ENCODE measurements at regions not wholly inside any gene's neighbourhood (a gene's known extent, or its start where the extent isn't known, plus 50 kb on each side); places are given as distances from the start of the nearest gene placed in this dataset.

DNA sequence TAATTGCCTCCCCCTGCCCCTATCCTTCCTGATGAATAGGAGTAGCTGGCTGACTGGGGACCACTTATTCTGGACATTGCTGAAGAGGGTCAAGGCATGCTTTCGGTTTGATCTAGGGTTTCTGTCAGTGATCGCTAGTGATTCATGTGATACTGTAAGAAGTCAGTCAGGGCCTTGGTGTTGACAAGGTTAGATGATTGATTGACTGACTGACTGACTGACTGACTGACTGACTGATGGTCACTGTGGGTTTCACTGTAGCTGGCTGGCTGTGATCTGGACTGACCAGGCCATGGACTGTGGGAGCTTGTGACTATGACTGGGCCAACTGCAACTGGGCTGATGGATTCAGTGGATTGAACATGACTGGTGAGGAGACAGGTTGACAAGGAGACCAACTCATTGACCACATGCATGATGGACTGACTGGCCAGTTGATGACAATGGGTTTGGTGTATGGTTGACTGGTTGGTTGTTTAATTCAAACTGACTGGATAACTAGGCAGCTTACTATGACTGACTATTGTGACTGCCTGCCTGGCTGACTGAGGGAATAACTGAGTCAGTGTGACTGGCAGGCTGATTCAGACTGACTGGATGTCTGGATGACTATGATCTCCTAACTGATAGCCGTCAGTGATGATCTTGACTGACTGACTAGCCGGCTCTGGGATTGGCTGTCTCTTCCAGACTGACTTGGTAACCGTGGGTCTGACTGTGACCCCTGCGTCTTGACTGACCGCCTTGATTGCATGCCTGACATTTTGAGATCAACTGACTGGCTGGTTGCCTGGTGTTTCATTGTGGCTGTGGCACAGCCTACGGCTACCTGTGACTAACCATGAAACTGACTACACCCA is 509.9 kb downstream of the SHQ1 start (continued):
- no peak for TF ChIP-seq FOS (IDR thresholded peaks at IDR 0.05; ENCODE audit: low read depth, low read length)
- no peak for TF ChIP-seq RFX5 (IDR thresholded peaks at IDR 0.05; ENCODE audit: low read depth, low read length)
- no peak for TF ChIP-seq SMC3 (IDR thresholded peaks at IDR 0.05; ENCODE audit: low read depth, low read length)

DNA sequence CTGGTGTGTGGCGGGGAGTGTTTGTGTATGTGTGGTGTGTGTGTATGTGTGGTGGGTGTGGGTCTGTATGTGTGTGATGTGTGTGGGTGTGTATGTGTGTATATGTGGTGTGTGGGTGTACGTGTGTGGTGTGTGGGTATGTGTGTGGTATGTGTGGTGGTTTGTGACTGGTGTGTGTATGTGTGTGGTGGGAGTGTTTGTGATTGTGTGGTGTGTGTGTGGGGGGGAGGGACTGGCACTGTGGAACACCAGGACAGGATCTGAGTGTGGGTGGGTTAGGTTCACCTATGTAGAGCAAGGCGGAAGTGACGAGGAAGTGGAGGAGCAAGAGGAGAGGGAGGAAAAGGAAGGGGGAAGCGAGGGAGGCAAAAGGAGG is 510.8 kb downstream of the SHQ1 start:
- peak overlapping the region; percentile 38 for H3K14ac ChIP-seq (replicated peaks; ENCODE audit: low read depth, low read length)
- no peaks in the 10 kb centered on the region for H3K36me3 ChIP-seq (ENCODE audit: control insufficient read depth, insufficient read depth, low read length)
- H3K23ac ChIP-seq (ENCODE audit: low read depth, low read length), result no peak overlapping the region
- H3K56ac ChIP-seq (ENCODE audit: extremely low read depth, insufficient read depth, low read length), result no peak overlapping the region
- no peak overlapping the region for H2BK15ac ChIP-seq (ENCODE audit: low read depth, low read length)
- H2AK9ac ChIP-seq (replicated peaks; ENCODE audit: low read depth, low read length, poor library complexity), result peak overlapping the region; percentile 19
- dilution Hi-C loops (cut with HindIII; ENCODE audit: low sequenced_read_pairs, unreplicated experiment) (no loop called here), in situ Hi-C loops (cut with MboI; ENCODE audit: low sequenced_read_pairs) (no loop called here), intact Hi-C loops (cut with micrococcal nuclease) (loop anchor here (5.0 kb wide), 1 partner anchor 65 kb away; no protein-coding TSS in a partner anchor)
- peak overlapping the region; percentile 78 for H2BK5ac ChIP-seq (ENCODE audit: low read depth, low read length, poor library complexity, severe bottlenecking)
- H3K9ac ChIP-seq (ENCODE audit: low read depth, low read length), result no peak overlapping the region
- H3K27ac ChIP-seq (ENCODE audit: insufficient read depth, low read length), result no peak overlapping the region
- ATAC-seq (ENCODE audit: low read depth) (no peak), DNase-seq (no peak)
- H2BK20ac ChIP-seq (ENCODE audit: low read depth, low read length), result 0 out of 2 replicates have a peak overlapping the region, but pooled peaks have one; percentile 18
- peak overlapping the region; percentile 47 for H2AFZ ChIP-seq (replicated peaks; ENCODE audit: low read length, poor library complexity)
- H3K27me3 ChIP-seq (ENCODE audit: control insufficient read depth, insufficient read depth, low read length), result no peaks in the 10 kb centered on the region; the same call in 1 of the 2 replicates
- peak overlapping the region; percentile 73 for H3K4ac ChIP-seq (ENCODE audit: low read depth, low read length)
- peak overlapping the region; percentile 95 for H2AK5ac ChIP-seq (ENCODE audit: low read depth, low read length)
- H4K20me1 ChIP-seq (ENCODE audit: insufficient read depth, low read length), result no peaks in the 10 kb centered on the region
- no peak overlapping the region for H3K18ac ChIP-seq (ENCODE audit: low read depth, low read length)
- H3K79me1 ChIP-seq (ENCODE audit: low read depth in 1 of 2, low read length in 2 of 2), result no peaks in the 10 kb centered on the region
- no peak overlapping the region for H3K4me2 ChIP-seq (ENCODE audit: low read depth, low read length)
- no peak overlapping the region for H3K4me3 ChIP-seq (ENCODE audit: insufficient read depth, low read depth, low read length)
- H4K5ac ChIP-seq (ENCODE audit: low read depth, low read length), result no peak overlapping the region
- ChIA-PET POLR2A (ENCODE audit: unreplicated experiment) (no interaction called here), CTCF (no interaction called here)
- H3K9me1 ChIP-seq (ENCODE audit: insufficient read depth, low read length), result peaks cover 22% of the 10 kb centered on the region
- peaks cover 15% of the 10 kb centered on the region for H3K4me1 ChIP-seq (ENCODE audit: control insufficient read depth, insufficient read depth, low read length)
- H4K8ac ChIP-seq (ENCODE audit: low read depth in 2 of 2, low read length in 2 of 2), result peak overlapping the region in 1 of 2 experiments; percentile 38; a peak in 1 of 4 replicates
- 86% methylated on average over 1 of the region's 5 CpGs; no CpG with 5 or more reads in 1 of the 2 experiments for WGBS, 2 experiments (ENCODE audit: extremely low coverage in 2 of 2, insufficient read length in 1 of 2)
- no peak overlapping the region; the same call in 1 of the 2 replicates for H4K91ac ChIP-seq (ENCODE audit: insufficient read depth, low read depth, low read length)
- no TSS peak for BruUV-seq (replicated peaks)
- H2BK120ac ChIP-seq (ENCODE audit: low read depth, low read length), result no peak overlapping the region; the same call in 1 of the 2 replicates
- H3K9me3 ChIP-seq (ENCODE audit: control insufficient read depth, insufficient read depth, low read length), result no peaks in the 10 kb centered on the region
- TF ChIP-seq, protein P1, sequence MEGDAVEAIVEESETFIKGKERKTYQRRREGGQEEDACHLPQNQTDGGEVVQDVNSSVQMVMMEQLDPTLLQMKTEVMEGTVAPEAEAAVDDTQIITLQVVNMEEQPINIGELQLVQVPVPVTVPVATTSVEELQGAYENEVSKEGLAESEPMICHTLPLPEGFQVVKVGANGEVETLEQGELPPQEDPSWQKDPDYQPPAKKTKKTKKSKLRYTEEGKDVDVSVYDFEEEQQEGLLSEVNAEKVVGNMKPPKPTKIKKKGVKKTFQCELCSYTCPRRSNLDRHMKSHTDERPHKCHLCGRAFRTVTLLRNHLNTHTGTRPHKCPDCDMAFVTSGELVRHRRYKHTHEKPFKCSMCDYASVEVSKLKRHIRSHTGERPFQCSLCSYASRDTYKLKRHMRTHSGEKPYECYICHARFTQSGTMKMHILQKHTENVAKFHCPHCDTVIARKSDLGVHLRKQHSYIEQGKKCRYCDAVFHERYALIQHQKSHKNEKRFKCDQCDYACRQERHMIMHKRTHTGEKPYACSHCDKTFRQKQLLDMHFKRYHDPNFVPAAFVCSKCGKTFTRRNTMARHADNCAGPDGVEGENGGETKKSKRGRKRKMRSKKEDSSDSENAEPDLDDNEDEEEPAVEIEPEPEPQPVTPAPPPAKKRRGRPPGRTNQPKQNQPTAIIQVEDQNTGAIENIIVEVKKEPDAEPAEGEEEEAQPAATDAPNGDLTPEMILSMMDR (conservative IDR thresholded peaks at IDR 0.05; ENCODE audit: low read depth, low read length), result no peak
- TF ChIP-seq CHD1 (IDR thresholded peaks at IDR 0.05; ENCODE audit: low read depth, low read length), result no peak
- TF ChIP-seq CEBPB (IDR thresholded peaks at IDR 0.05; ENCODE audit: low read depth, low read length), result no peak
- TF ChIP-seq MXI1 (IDR thresholded peaks at IDR 0.05; ENCODE audit: borderline replicate concordance, low read depth, low read length), result no peak
- no peak for TF ChIP-seq NFE2L2 (IDR thresholded peaks at IDR 0.05; ENCODE audit: low read depth, low read length)
- no peak for TF ChIP-seq MAFK (IDR thresholded peaks at IDR 0.05; ENCODE audit: low read depth, low read length)
- no peak for TF ChIP-seq ELK1 (IDR thresholded peaks at IDR 0.05; ENCODE audit: borderline replicate concordance, low read depth, low read length)
- no peak for TF ChIP-seq MAZ (IDR thresholded peaks at IDR 0.05; ENCODE audit: borderline replicate concordance, low read depth, low read length)
- no peak for TF ChIP-seq RAD21 (IDR thresholded peaks at IDR 0.05; ENCODE audit: low read length)

Data from IMR-90 (cell line).